ENCODE measurements at regions not wholly inside any gene's neighbourhood (a gene's known extent, or its start where the extent isn't known, plus 50 kb on each side); places are given as distances from the start of the nearest gene placed in this dataset.
A peak's percentile ranks its signal among the peaks of the same experiment; 100 is the strongest.

DNA sequence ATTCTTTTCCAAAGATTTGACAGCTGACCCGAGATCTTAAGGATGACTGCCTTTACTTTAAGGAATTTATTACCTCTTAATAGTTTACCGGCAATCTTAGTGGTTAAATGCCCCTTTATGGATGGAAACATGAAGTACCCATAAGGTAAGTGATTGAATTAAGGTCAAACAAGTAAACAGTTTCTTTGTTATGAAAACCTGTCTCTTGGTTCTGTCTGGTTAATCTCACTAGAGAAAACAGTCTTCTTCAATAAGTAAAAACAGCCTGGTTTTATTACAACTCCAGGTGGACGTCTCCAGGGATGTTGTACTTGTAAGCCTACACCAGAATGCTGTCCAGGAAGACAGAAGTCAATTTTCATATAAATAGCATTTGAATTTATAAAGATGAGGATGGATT lies 161.8 kb upstream of the MTPN start:
- H2AK5ac ChIP-seq (ENCODE audit: low read length) = no peak overlapping the region
- no peaks in the 10 kb centered on the region for H3K79me1 ChIP-seq (ENCODE audit: low read length)
- no peak overlapping the region for H2BK120ac ChIP-seq (ENCODE audit: low read depth, low read length)
- H3K27me3 ChIP-seq (ENCODE audit: insufficient read depth, low read length, poor library complexity) = no peaks in the 10 kb centered on the region
- no peaks in the 10 kb centered on the region for H3K79me2 ChIP-seq (ENCODE audit: control insufficient read depth, insufficient read depth, low read length)
- H3K9ac ChIP-seq (ENCODE audit: low read length) = no peak overlapping the region
- H2BK5ac ChIP-seq (ENCODE audit: low read length) = no peak overlapping the region
- no peak overlapping the region for H2BK15ac ChIP-seq (replicated peaks; ENCODE audit: low read depth)
- WGBS (ENCODE audit: extremely low coverage, insufficient coverage, low lambda C conversion rate) = no CpG with 5 or more reads among the region's 3 CpGs
- no peak overlapping the region for H4K8ac ChIP-seq (ENCODE audit: low read depth, low read length)
- H3K4ac ChIP-seq (ENCODE audit: low read depth, low read length) = no peak overlapping the region
- no peak overlapping the region for H3K18ac ChIP-seq (ENCODE audit: low read length)
- H3K4me2 ChIP-seq (ENCODE audit: low read length) = no peak overlapping the region
- H3K4me3 ChIP-seq (ENCODE audit: low read length) = no peak overlapping the region
- H3K27ac ChIP-seq (ENCODE audit: low read depth, low read length) = no peak overlapping the region
- DNase-seq = no peak
- H3K4me1 ChIP-seq (ENCODE audit: control insufficient read depth, low read depth, low read length) = no peaks in the 10 kb centered on the region
- H3K23ac ChIP-seq (ENCODE audit: low read length) = no peak overlapping the region
- no peak overlapping the region for H3K56ac ChIP-seq (ENCODE audit: low read length)
- H3K36me3 ChIP-seq (ENCODE audit: control insufficient read depth, insufficient read depth, low read length) = no peaks in the 10 kb centered on the region
- H4K5ac ChIP-seq (ENCODE audit: low read length) = no peak overlapping the region

DNA sequence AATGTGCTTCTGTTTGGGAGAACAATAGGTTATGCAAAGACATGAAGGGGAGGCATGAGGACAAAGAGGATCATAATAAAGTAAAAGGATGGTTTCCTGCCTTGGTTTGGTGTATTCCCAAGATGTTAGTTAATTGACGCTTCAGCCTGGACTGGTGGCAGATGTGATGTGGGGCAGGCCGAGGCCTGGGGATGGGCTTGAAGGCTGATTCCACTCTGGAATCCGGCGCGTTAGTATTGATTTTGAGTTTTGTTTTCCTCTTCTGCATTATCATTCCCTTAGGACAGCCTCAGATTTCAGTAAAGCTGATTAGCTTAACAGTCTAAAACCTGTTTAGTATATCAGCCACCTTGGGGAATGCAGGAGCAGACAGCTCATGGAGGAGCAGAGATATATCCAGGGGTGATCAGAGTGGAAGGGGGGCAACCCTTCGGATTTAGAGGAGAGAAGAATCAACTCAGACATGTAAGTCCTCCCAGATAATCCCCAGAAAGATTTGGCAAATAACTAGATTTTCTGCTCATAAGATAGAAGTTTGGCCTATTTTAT lies 159.8 kb upstream of the MTPN start:
- H3K23ac ChIP-seq (ENCODE audit: low read length) = no peak overlapping the region
- H3K79me1 ChIP-seq (ENCODE audit: low read length) = no peaks in the 10 kb centered on the region
- H2BK15ac ChIP-seq (replicated peaks; ENCODE audit: low read depth) = no peak overlapping the region
- H3K27ac ChIP-seq (ENCODE audit: low read depth, low read length) = no peak overlapping the region
- H3K4ac ChIP-seq (ENCODE audit: low read depth, low read length) = no peak overlapping the region
- no peaks in the 10 kb centered on the region for H3K4me1 ChIP-seq (ENCODE audit: control insufficient read depth, low read depth, low read length)
- no peak overlapping the region for H3K56ac ChIP-seq (ENCODE audit: low read length)
- no CpG with 5 or more reads among the region's 6 CpGs for WGBS (ENCODE audit: extremely low coverage, insufficient coverage, low lambda C conversion rate)
- no peak overlapping the region for H2BK120ac ChIP-seq (ENCODE audit: low read depth, low read length)
- H3K27me3 ChIP-seq (ENCODE audit: insufficient read depth, low read length, poor library complexity) = no peaks in the 10 kb centered on the region
- H2BK5ac ChIP-seq (ENCODE audit: low read length) = no peak overlapping the region
- no peaks in the 10 kb centered on the region for H3K79me2 ChIP-seq (ENCODE audit: control insufficient read depth, insufficient read depth, low read length)
- no peaks in the 10 kb centered on the region for H3K36me3 ChIP-seq (ENCODE audit: control insufficient read depth, insufficient read depth, low read length)
- H3K9ac ChIP-seq (ENCODE audit: low read length) = no peak overlapping the region
- no peak overlapping the region for H4K5ac ChIP-seq (ENCODE audit: low read length)
- no peak overlapping the region for H3K18ac ChIP-seq (ENCODE audit: low read length)
- no peak overlapping the region for H3K4me3 ChIP-seq (ENCODE audit: low read length)
- no peak overlapping the region for H2AK5ac ChIP-seq (ENCODE audit: low read length)
- DNase-seq = no peak
- H4K8ac ChIP-seq (ENCODE audit: low read depth, low read length) = no peak overlapping the region
- no peak overlapping the region for H3K4me2 ChIP-seq (ENCODE audit: low read length)

DNA sequence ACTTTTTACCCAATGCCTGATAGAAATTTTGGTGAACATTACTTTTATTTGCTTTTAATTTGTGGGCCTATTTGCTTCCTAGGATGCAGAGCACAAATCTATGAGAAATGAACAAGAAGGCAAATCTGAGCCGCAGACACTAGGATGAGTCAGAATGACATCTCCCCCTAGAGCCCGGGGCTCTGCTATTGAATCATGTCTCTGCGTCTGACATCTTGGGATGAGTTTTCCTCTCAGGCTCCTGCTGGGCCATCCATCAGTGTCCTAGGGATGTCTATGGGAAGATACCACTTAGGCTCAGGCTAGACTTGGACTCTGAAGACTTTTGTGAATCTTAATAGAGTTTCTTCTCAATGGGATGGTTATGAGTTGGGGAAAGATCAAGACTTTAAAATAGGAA lies 157.3 kb upstream of the MTPN start:
- Histone ChIP-seq H3K36me3 (ENCODE audit: control insufficient read depth, insufficient read depth, low read length) (no peaks in the 10 kb centered on the region), H4K5ac (ENCODE audit: low read length) (no peak overlapping the region), H2AK5ac (ENCODE audit: low read length) (no peak overlapping the region), H3K27me3 (ENCODE audit: insufficient read depth, low read length, poor library complexity) (no peaks in the 10 kb centered on the region), H3K9ac (ENCODE audit: low read length) (no peak overlapping the region), H3K79me2 (ENCODE audit: control insufficient read depth, insufficient read depth, low read length) (no peaks in the 10 kb centered on the region), H3K27ac (ENCODE audit: low read depth, low read length) (no peak overlapping the region), H3K23ac (ENCODE audit: low read length) (no peak overlapping the region), H3K56ac (ENCODE audit: low read length) (no peak overlapping the region), H3K79me1 (ENCODE audit: low read length) (no peaks in the 10 kb centered on the region), H3K4me1 (ENCODE audit: control insufficient read depth, low read depth, low read length) (no peaks in the 10 kb centered on the region), H3K18ac (ENCODE audit: low read length) (no peak overlapping the region), H3K4ac (ENCODE audit: low read depth, low read length) (no peak overlapping the region), H2BK15ac (replicated peaks; ENCODE audit: low read depth) (no peak overlapping the region), H2BK5ac (ENCODE audit: low read length) (no peak overlapping the region), H3K4me3 (ENCODE audit: low read length) (no peak overlapping the region), H4K8ac (ENCODE audit: low read depth, low read length) (no peak overlapping the region), H2BK120ac (ENCODE audit: low read depth, low read length) (no peak overlapping the region), H3K4me2 (ENCODE audit: low read length) (no peak overlapping the region)
- DNase-seq = peak; percentile 48
- no CpG with 5 or more reads among the region's 3 CpGs for WGBS (ENCODE audit: extremely low coverage, insufficient coverage, low lambda C conversion rate)

DNA sequence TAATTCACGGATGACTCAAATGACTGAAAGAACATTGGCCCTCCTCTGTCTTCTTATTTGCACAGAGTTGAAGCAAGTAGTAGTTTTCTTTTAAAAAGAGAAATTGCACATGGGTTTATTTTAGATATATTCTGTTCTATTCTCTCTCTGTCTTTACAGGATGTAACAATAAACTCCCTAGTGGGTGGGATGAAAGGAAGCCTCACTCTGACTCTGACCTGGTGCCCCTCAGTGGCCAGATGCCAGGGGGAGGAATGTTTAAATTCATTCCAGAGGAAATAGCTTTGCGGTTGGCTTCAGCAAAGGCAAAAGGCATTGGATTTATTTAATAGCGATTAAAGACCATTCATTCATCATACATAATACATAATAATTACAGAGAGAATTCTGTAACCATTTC lies 156.4 kb upstream of the MTPN start:
- Histone ChIP-seq H3K4me1 (ENCODE audit: control insufficient read depth, low read depth, low read length) (peaks cover 2% of the 10 kb centered on the region), H3K4me3 (ENCODE audit: low read length) (no peak overlapping the region), H3K36me3 (ENCODE audit: control insufficient read depth, insufficient read depth, low read length) (no peaks in the 10 kb centered on the region), H3K27ac (ENCODE audit: low read depth, low read length) (no peak overlapping the region), H3K23ac (ENCODE audit: low read length) (no peak overlapping the region), H4K5ac (ENCODE audit: low read length) (no peak overlapping the region), H3K9ac (ENCODE audit: low read length) (no peak overlapping the region), H2BK5ac (ENCODE audit: low read length) (no peak overlapping the region), H2AK5ac (ENCODE audit: low read length) (no peak overlapping the region), H3K4me2 (ENCODE audit: low read length) (no peak overlapping the region), H2BK15ac (replicated peaks; ENCODE audit: low read depth) (no peak overlapping the region), H3K4ac (ENCODE audit: low read depth, low read length) (no peak overlapping the region), H3K56ac (ENCODE audit: low read length) (no peak overlapping the region), H3K79me1 (ENCODE audit: low read length) (no peaks in the 10 kb centered on the region), H2BK120ac (ENCODE audit: low read depth, low read length) (no peak overlapping the region), H3K79me2 (ENCODE audit: control insufficient read depth, insufficient read depth, low read length) (no peaks in the 10 kb centered on the region), H4K8ac (ENCODE audit: low read depth, low read length) (no peak overlapping the region), H3K27me3 (ENCODE audit: insufficient read depth, low read length, poor library complexity) (no peaks in the 10 kb centered on the region), H3K18ac (ENCODE audit: low read length) (no peak overlapping the region)
- no CpG with 5 or more reads among the region's 3 CpGs for WGBS (ENCODE audit: extremely low coverage, insufficient coverage, low lambda C conversion rate)
- no peak for DNase-seq

DNA sequence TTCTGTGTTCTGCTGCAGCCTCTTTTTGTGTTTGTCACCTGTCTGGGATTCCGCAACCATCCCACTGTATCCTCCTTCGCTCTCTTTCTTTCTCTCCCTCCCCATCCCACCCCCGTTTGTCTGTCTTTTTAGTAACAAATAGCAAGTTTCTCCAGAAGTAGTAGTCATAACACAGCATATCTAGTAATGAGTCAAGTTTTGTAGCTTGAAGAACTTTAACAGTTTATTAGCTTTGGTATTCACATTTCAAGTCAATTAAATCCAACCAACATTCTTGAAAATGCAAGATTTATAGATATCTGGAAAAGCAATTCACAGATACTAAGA lies 154.1 kb upstream of the MTPN start:
- Histone ChIP-seq H3K27ac (ENCODE audit: low read depth, low read length) (no peak overlapping the region), H3K9ac (ENCODE audit: low read length) (no peak overlapping the region)
- no CpG with 5 or more reads among the region's 3 CpGs for WGBS (ENCODE audit: extremely low coverage, insufficient coverage, low lambda C conversion rate)

DNA sequence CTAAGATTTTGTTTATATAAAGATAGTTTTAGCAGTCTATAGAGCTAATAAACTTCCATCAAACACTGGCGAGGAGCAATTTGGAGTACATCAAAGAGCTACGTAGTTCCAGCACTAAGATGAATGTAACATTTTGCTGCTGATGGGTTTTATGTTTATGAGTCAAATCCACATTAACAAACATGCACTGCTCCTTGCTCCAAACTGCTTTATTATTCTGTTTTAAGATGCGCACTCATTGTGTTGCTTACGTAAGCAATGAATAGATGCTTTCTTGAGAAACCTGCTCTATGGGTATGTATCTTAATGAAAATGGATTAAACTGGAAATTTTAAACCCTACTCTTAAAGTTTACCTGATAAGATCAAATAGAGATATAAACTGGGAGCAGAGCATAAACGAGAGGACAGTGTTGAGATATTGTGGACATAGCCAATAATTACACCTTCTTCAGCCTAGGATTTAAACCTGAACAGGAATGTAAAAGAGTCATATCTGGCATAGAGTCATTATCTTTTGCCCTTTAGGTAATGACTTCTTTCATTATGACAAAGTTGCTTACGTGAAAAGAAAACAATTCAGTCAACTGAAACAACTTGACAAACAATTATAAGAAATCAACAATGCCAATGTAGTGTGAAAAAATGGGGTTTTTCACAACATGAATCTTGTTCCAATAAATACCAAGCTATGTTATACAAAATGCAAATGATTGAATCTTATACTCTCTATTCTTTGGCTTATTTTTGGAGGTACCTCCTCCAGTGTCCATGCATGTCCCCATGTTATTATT lies 153.5 kb upstream of the MTPN start:
- no peak overlapping the region for H3K56ac ChIP-seq (ENCODE audit: low read length)
- no peaks in the 10 kb centered on the region for H3K79me2 ChIP-seq (ENCODE audit: control insufficient read depth, insufficient read depth, low read length)
- H2AK5ac ChIP-seq (ENCODE audit: low read length) = no peak overlapping the region
- no peak for DNase-seq
- no peaks in the 10 kb centered on the region for H3K36me3 ChIP-seq (ENCODE audit: control insufficient read depth, insufficient read depth, low read length)
- H3K4me3 ChIP-seq (ENCODE audit: low read length) = no peak overlapping the region
- no peak overlapping the region for H4K5ac ChIP-seq (ENCODE audit: low read length)
- H3K79me1 ChIP-seq (ENCODE audit: low read length) = no peaks in the 10 kb centered on the region
- WGBS (ENCODE audit: extremely low coverage, insufficient coverage, low lambda C conversion rate) = no CpG with 5 or more reads among the region's 6 CpGs
- no peak overlapping the region for H3K9ac ChIP-seq (ENCODE audit: low read length)
- no peak overlapping the region for H2BK120ac ChIP-seq (ENCODE audit: low read depth, low read length)
- H3K27me3 ChIP-seq (ENCODE audit: insufficient read depth, low read length, poor library complexity) = no peaks in the 10 kb centered on the region
- H2BK5ac ChIP-seq (ENCODE audit: low read length) = no peak overlapping the region
- no peak overlapping the region for H3K4me2 ChIP-seq (ENCODE audit: low read length)
- H3K4me1 ChIP-seq (ENCODE audit: control insufficient read depth, low read depth, low read length) = peaks cover 4% of the 10 kb centered on the region
- no peak overlapping the region for H2BK15ac ChIP-seq (replicated peaks; ENCODE audit: low read depth)
- no peak overlapping the region for H3K27ac ChIP-seq (ENCODE audit: low read depth, low read length)
- no peak overlapping the region for H4K8ac ChIP-seq (ENCODE audit: low read depth, low read length)
- H3K4ac ChIP-seq (ENCODE audit: low read depth, low read length) = no peak overlapping the region
- no peak overlapping the region for H3K23ac ChIP-seq (ENCODE audit: low read length)
- H3K18ac ChIP-seq (ENCODE audit: low read length) = no peak overlapping the region

More for the DNA sequence above, 154.1 kb upstream of the MTPN start:
- Histone ChIP-seq H2BK120ac (ENCODE audit: low read depth, low read length) (no peak overlapping the region), H4K5ac (ENCODE audit: low read length) (no peak overlapping the region), H3K4me2 (ENCODE audit: low read length) (no peak overlapping the region), H2BK5ac (ENCODE audit: low read length) (no peak overlapping the region), H3K4me3 (ENCODE audit: low read length) (no peak overlapping the region), H3K79me1 (ENCODE audit: low read length) (no peaks in the 10 kb centered on the region), H2AK5ac (ENCODE audit: low read length) (no peak overlapping the region), H2BK15ac (replicated peaks; ENCODE audit: low read depth) (no peak overlapping the region), H3K23ac (ENCODE audit: low read length) (no peak overlapping the region), H3K4ac (ENCODE audit: low read depth, low read length) (no peak overlapping the region), H3K18ac (ENCODE audit: low read length) (no peak overlapping the region), H3K4me1 (ENCODE audit: control insufficient read depth, low read depth, low read length) (peaks cover 4% of the 10 kb centered on the region), H4K8ac (ENCODE audit: low read depth, low read length) (no peak overlapping the region), H3K36me3 (ENCODE audit: control insufficient read depth, insufficient read depth, low read length) (no peaks in the 10 kb centered on the region), H3K56ac (ENCODE audit: low read length) (no peak overlapping the region), H3K27me3 (ENCODE audit: insufficient read depth, low read length, poor library complexity) (no peaks in the 10 kb centered on the region), H3K79me2 (ENCODE audit: control insufficient read depth, insufficient read depth, low read length) (no peaks in the 10 kb centered on the region)
- DNase-seq = no peak
